MM.1S (cell line): ENCODE measurements at regions not wholly inside any gene's neighbourhood (a gene's known extent, or its start where the extent isn't known, plus 50 kb on each side); places are given as distances from the start of the nearest gene placed in this dataset.

Experiments
- DNase-seq: peaks from one replicate; pipeline ENCODE4 v3.0.0-alpha.2; 2015
- H2AFZ ChIP-seq: fragments of 300-600 bp; sonication (generic); 2 replicates; pipeline ENCODE4 v1.6.0; 2016; ENCODE audit warnings: antibody characterized with exemption, low read length
- H3F3A ChIP-seq: fragments of 300-600 bp; sonication (generic); 2 replicates; pipeline ENCODE4 v1.6.1; 2016; ENCODE audit warnings: mild to moderate bottlenecking, antibody characterized with exemption, low read length, moderate library complexity, mixed read lengths; ENCODE audit not compliant: insufficient read depth
- H3K27ac ChIP-seq: fragments of 300-600 bp; sonication (generic); 2 replicates; pipeline ENCODE4 v1.5.1; 2016; ENCODE audit warnings: mild to moderate bottlenecking, low read length
- H3K27me3 ChIP-seq: fragments of 300-600 bp; sonication (generic); replicated peaks from 2 replicates; pipeline ENCODE4 v1.6.0; 2016; ENCODE audit warnings: low read length; ENCODE audit not compliant: insufficient read depth
- H3K36me3 ChIP-seq: fragments of 300-600 bp; sonication (generic); replicated peaks from 2 replicates; pipeline ENCODE4 v1.6.1; 2016; ENCODE audit warnings: mild to moderate bottlenecking, low read length, mixed read lengths; ENCODE audit not compliant: insufficient read depth
- H3K4me1 ChIP-seq: fragments of 300-600 bp; sonication (generic); 2 replicates; pipeline ENCODE4 v1.6.1; 2016; ENCODE audit warnings: low read length, mixed read lengths
- H3K4me2 ChIP-seq: fragments of 300-600 bp; sonication (generic); 2 replicates; pipeline ENCODE4 v1.6.0; 2016; ENCODE audit warnings: low read depth, low read length
- H3K4me3 ChIP-seq: fragments of 300-600 bp; sonication (generic); 2 replicates; pipeline ENCODE4 v1.5.1; 2016; ENCODE audit warnings: low read length, mixed read lengths
- H3K79me2 ChIP-seq: fragments of 300-600 bp; sonication (generic); 2 replicates; pipeline ENCODE4 v1.6.1; 2016; ENCODE audit warnings: mixed run types, low read length, mixed read lengths
- H3K9ac ChIP-seq: fragments of 300-600 bp; sonication (generic); 2 replicates; pipeline ENCODE4 v1.6.1; 2016; ENCODE audit warnings: low read length, mixed read lengths
- H3K9me2 ChIP-seq: fragments of 300-600 bp; sonication (generic); replicated peaks from 2 replicates; pipeline ENCODE4 v1.6.1; 2016; ENCODE audit warnings: mild to moderate bottlenecking, low read length, mixed read lengths; ENCODE audit not compliant: insufficient read depth
- H3K9me3 ChIP-seq: fragments of 300-600 bp; sonication (generic); replicated peaks from 2 replicates; pipeline ENCODE4 v1.6.1; 2016; ENCODE audit warnings: mild to moderate bottlenecking, low read length, mixed read lengths; ENCODE audit not compliant: insufficient read depth
- H4K20me1 ChIP-seq: fragments of 300-600 bp; sonication (generic); 2 replicates; pipeline ENCODE4 v1.6.1; 2016; ENCODE audit warnings: mild to moderate bottlenecking, low read length, moderate library complexity, mixed read lengths; ENCODE audit not compliant: insufficient read depth
- EZH2 ChIP-seq: fragments of 300-600 bp; sonication (generic); optimal IDR thresholded peaks from 2 replicates; pipeline ENCODE3; 2017; ENCODE audit warnings: low read depth, mild to moderate bottlenecking, antibody characterized with exemption, low read length, mixed read lengths
- EZH2phosphoT487 ChIP-seq: fragments of 300-600 bp; sonication (generic); IDR thresholded peaks from 2 replicates; pipeline ENCODE4 v1.6.1; 2018; ENCODE audit warnings: antibody characterized with exemption, low read length
- TF ChIP-seq, protein P1 (sequence below): fragments of 300-600 bp; sonication (generic); IDR thresholded peaks from 2 replicates; pipeline ENCODE4 v1.5.1; 2016; ENCODE audit warnings: antibody characterized with exemption, low read length, mixed read lengths

GRCh38 chr5:3216386-3216785 is 379.2 kb upstream of the IRX1 start:
- H2AFZ ChIP-seq = no peak overlapping the region
- H3K27ac ChIP-seq = no peak overlapping the region
- no peaks in the 10 kb centered on the region for H3K9me3 ChIP-seq
- no peak overlapping the region for H3K9ac ChIP-seq
- no peak for TF ChIP-seq EZH2
- TF ChIP-seq EZH2phosphoT487 = no peak
- TF ChIP-seq, protein P1, sequence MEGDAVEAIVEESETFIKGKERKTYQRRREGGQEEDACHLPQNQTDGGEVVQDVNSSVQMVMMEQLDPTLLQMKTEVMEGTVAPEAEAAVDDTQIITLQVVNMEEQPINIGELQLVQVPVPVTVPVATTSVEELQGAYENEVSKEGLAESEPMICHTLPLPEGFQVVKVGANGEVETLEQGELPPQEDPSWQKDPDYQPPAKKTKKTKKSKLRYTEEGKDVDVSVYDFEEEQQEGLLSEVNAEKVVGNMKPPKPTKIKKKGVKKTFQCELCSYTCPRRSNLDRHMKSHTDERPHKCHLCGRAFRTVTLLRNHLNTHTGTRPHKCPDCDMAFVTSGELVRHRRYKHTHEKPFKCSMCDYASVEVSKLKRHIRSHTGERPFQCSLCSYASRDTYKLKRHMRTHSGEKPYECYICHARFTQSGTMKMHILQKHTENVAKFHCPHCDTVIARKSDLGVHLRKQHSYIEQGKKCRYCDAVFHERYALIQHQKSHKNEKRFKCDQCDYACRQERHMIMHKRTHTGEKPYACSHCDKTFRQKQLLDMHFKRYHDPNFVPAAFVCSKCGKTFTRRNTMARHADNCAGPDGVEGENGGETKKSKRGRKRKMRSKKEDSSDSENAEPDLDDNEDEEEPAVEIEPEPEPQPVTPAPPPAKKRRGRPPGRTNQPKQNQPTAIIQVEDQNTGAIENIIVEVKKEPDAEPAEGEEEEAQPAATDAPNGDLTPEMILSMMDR = no peak
- H3K4me1 ChIP-seq = no peaks in the 10 kb centered on the region
- H3K79me2 ChIP-seq = no peaks in the 10 kb centered on the region
- no peak for DNase-seq
- no peaks in the 10 kb centered on the region for H3K9me2 ChIP-seq
- no peaks in the 10 kb centered on the region for H3K36me3 ChIP-seq
- no peaks in the 10 kb centered on the region for H4K20me1 ChIP-seq
- no peaks in the 10 kb centered on the region for H3K27me3 ChIP-seq
- H3F3A ChIP-seq = no peaks in the 10 kb centered on the region
- H3K4me3 ChIP-seq = no peak overlapping the region
- no peak overlapping the region for H3K4me2 ChIP-seq

DNA sequence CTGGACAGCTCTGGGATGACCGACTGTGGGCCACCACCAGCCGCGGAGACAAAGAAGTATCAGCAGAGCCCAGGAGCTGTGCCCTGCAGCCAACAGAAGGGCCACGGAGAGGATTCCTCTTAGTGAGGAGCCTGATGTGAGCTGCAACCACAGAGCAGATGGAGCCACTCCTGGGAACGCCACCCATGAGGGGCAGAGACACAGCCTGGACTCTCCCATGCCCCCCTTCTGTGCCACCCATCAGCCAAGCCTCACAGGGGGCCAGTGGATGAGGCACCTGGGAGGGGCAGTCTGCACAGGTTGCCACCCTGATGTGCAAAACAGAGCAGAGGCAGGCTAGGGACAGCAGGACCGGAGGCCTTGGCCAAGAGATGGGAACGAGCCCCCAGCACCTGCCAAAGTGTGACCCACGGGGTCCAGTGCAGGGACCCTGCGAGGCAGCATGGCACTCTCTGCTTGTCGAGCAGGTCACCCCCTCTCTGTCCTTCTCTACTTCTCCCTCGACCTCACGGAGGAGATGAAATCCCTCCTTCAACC is 380.7 kb upstream of the IRX1 start:
- Histone ChIP-seq H3K36me3 (no peaks in the 10 kb centered on the region), H3K9me3 (no peaks in the 10 kb centered on the region), H3K4me2 (no peak overlapping the region), H3K27ac (no peak overlapping the region), H2AFZ (no peak overlapping the region), H3K27me3 (no peaks in the 10 kb centered on the region), H4K20me1 (no peaks in the 10 kb centered on the region), H3K79me2 (no peaks in the 10 kb centered on the region), H3K9ac (no peak overlapping the region), H3F3A (no peaks in the 10 kb centered on the region), H3K4me1 (no peaks in the 10 kb centered on the region), H3K9me2 (no peaks in the 10 kb centered on the region), H3K4me3 (no peak overlapping the region)
- DNase-seq = no peak
- TF ChIP-seq EZH2phosphoT487 (no peak), EZH2 (no peak)
- TF ChIP-seq, protein P1 = no peak

DNA sequence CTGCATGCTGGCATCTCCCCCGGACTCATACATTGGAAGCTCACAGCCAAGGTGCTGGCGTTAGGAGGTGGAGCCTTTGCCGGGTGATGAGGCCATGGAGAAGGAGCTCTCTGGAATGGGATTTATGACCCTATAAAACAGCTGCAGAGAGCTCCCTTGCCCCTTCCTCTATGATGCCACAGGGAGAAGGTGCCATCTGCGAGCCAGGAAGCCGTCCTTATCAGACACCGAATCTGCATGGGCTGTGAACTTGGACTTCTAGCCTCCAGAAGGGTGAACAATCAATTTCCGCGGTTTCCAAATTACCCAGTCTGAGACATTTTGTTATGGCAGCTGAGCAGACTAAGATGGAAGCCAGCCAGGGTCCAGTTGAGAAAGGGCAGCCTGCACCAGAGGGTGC is 381.2 kb upstream of the IRX1 start:
- no peaks in the 10 kb centered on the region for H3K9me3 ChIP-seq
- no peaks in the 10 kb centered on the region for H3K27me3 ChIP-seq
- H3K79me2 ChIP-seq = no peaks in the 10 kb centered on the region
- no peak overlapping the region for H3K4me3 ChIP-seq
- no peak overlapping the region for H3K4me2 ChIP-seq
- no peak for DNase-seq
- TF ChIP-seq EZH2phosphoT487 = no peak
- TF ChIP-seq EZH2 = no peak
- TF ChIP-seq, protein P1 = no peak
- H3F3A ChIP-seq = no peaks in the 10 kb centered on the region
- no peak overlapping the region for H2AFZ ChIP-seq
- no peak overlapping the region for H3K9ac ChIP-seq
- H3K4me1 ChIP-seq = no peaks in the 10 kb centered on the region
- no peaks in the 10 kb centered on the region for H3K36me3 ChIP-seq
- H3K27ac ChIP-seq = no peak overlapping the region
- no peaks in the 10 kb centered on the region for H3K9me2 ChIP-seq
- H4K20me1 ChIP-seq = no peaks in the 10 kb centered on the region
